ENCODE measurements at regions not wholly inside any gene's neighbourhood (a gene's known extent, or its start where the extent isn't known, plus 50 kb on each side); places are given as distances from the start of the nearest gene placed in this dataset.
A peak's percentile ranks its signal among the peaks of the same experiment; 100 is the strongest.

DNA sequence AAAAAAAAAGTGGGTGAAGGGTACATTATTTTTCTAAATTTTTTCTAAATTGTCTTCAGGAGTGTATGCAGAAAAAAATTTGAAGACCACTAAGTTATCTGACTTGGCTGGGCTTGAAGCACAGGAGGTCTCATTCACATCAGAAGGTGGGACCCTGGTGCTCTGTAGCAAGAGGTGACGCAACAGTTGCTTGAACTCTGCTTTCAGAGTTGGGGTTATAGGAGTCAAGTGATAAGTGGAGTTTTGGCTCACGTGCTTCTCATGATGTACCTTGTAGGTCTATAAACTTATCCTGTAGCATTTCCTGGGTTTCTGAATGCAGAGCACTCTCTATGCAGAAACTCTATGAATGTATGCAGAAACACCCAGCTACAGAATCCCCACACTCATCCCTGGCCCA, 58.5 kb upstream of the FOXC1 start:
- no peak for DNase-seq (ENCODE audit: low spot score)

DNA sequence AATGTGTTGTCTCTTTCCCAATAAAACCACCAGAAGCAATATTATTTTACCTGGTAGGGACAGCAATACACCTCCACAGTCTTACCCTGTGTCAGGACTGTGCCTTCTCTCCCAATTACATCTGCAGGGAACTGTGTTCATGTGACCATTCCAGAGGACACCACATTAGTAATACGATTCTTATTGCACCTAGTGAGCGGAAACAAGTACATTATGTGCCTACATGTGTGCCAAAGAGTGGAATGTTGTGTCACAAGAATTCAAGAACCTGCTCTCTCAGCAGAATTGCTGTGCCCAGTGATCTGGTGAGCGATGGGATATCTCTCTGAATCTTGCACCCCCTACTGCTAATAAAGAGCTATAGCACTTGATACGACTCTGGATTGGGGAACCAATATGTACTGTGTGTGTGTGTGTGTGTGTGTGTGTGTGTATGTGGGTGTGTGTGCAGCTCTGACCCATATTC, 57.4 kb upstream of the FOXC1 start:
- DNase-seq (ENCODE audit: low spot score), result no peak

DNA sequence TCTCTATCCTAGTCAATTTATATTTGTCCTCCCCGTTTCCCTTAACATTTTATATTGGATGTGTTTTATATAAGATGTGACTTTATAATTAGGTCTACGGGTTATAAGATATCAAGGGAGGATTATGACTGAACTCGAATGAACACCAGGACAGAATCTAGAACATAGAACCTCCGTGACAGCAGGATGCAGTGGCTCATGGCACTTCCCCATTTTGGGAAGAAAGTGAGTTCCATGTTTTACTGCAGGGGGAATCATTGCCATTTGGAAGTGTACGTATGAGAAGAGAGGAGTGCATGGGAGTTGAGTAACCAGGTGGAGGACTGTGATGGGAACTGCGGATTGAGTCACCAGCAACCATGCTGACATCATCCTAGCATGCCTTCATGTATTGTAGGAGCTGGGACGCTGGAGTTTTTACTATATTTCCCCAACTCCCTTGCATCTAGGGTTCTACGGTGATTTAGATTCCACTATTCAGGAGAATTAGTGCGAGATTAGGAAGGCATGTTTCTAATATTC, 56.1 kb upstream of the FOXC1 start:
- DNase-seq (ENCODE audit: low spot score), result no peak

- no peak for DNase-seq (ENCODE audit: low spot score)
Observed at GRCh38 chr6:1554141-1554475, 55.6 kb upstream of the FOXC1 start.

- peak; percentile 78 for DNase-seq (ENCODE audit: low spot score)
Observed at GRCh38 chr6:1554476-1555310, 55.0 kb upstream of the FOXC1 start.

DNA sequence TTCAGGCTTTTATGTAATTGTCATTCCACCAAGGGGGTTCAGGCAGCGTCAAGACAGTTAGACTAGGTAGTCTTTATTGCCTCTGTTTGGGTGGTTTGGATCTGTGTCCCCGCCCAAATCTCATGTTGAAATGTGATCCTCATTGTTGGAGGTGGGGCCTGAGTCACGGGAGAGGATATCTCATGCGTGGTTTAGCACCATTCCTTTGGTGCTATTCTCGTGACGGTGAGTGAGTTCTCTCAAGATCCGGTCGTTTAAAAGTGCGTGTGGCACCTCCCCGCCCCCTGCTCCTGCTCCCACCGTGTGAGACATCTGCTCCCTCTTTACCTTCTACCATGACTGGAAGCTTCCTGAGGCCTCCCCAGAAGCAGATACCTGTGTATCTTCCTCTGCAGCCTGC, 51.3 kb upstream of the FOXC1 start:
- DNase-seq (ENCODE audit: low spot score), result no peak

All from umbilical cord (tissue), 1 donor.